ENCODE measurements at regions not wholly inside any gene's neighbourhood (a gene's known extent, or its start where the extent isn't known, plus 50 kb on each side); places are given as distances from the start of the nearest gene placed in this dataset.

DNA sequence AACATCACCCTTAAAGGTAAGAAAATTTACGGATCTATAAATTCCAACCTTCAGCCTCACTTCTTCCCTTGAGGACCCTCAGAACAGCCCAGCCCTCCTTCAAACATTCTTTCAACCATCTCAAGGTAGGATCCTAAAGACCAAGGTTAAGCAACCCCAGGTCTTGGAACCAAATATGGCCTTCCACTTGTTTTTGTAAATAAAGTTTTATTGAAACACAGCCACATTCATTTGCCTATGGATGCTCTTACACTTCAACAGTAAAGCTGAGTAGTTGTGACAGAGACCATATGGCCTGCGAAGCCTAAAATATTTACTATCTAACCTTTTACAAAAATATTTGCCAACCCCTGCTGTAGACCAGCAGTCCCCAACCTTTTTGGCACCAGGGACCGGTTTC is 70.4 kb upstream of the NTRK3 start:
- no peaks in the 10 kb centered on the region for H3K9me3 ChIP-seq (ENCODE audit: control insufficient read depth, insufficient read depth, low read depth, low read length)
- no peaks in the 10 kb centered on the region for H3K36me3 ChIP-seq (ENCODE audit: control insufficient read depth in 2 of 2, insufficient read depth in 1 of 2, low read length in 2 of 2)
- H3K4me3 ChIP-seq (ENCODE audit: low read depth, low read length): no peak overlapping the region
- H3K27ac ChIP-seq (ENCODE audit: extremely low read depth, low read depth, low read length): no peak overlapping the region
- no peak for TF ChIP-seq ZNF214 (tag by site-specific recombination; IDR thresholded peaks at IDR 0.05; ENCODE audit: borderline replicate concordance)
- TF ChIP-seq ZNF792 (tag by site-specific recombination; IDR thresholded peaks at IDR 0.05): no peak
- TF ChIP-seq, protein P1, sequence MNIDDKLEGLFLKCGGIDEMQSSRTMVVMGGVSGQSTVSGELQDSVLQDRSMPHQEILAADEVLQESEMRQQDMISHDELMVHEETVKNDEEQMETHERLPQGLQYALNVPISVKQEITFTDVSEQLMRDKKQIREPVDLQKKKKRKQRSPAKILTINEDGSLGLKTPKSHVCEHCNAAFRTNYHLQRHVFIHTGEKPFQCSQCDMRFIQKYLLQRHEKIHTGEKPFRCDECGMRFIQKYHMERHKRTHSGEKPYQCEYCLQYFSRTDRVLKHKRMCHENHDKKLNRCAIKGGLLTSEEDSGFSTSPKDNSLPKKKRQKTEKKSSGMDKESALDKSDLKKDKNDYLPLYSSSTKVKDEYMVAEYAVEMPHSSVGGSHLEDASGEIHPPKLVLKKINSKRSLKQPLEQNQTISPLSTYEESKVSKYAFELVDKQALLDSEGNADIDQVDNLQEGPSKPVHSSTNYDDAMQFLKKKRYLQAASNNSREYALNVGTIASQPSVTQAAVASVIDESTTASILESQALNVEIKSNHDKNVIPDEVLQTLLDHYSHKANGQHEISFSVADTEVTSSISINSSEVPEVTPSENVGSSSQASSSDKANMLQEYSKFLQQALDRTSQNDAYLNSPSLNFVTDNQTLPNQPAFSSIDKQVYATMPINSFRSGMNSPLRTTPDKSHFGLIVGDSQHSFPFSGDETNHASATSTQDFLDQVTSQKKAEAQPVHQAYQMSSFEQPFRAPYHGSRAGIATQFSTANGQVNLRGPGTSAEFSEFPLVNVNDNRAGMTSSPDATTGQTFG (tag by site-specific recombination; IDR thresholded peaks at IDR 0.05; ENCODE audit: borderline replicate concordance): no peak
- TF ChIP-seq, protein P2, sequence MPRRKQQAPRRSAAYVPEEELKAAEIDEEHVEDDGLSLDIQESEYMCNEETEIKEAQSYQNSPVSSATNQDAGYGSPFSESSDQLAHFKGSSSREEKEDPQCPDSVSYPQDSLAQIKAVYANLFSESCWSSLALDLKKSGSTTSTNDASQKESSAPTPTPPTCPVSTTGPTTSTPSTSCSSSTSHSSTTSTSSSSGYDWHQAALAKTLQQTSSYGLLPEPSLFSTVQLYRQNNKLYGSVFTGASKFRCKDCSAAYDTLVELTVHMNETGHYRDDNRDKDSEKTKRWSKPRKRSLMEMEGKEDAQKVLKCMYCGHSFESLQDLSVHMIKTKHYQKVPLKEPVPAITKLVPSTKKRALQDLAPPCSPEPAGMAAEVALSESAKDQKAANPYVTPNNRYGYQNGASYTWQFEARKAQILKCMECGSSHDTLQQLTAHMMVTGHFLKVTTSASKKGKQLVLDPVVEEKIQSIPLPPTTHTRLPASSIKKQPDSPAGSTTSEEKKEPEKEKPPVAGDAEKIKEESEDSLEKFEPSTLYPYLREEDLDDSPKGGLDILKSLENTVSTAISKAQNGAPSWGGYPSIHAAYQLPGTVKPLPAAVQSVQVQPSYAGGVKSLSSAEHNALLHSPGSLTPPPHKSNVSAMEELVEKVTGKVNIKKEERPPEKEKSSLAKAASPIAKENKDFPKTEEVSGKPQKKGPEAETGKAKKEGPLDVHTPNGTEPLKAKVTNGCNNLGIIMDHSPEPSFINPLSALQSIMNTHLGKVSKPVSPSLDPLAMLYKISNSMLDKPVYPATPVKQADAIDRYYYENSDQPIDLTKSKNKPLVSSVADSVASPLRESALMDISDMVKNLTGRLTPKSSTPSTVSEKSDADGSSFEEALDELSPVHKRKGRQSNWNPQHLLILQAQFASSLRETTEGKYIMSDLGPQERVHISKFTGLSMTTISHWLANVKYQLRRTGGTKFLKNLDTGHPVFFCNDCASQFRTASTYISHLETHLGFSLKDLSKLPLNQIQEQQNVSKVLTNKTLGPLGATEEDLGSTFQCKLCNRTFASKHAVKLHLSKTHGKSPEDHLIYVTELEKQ (tag by site-specific recombination; IDR thresholded peaks at IDR 0.05; ENCODE audit: borderline replicate concordance): no peak
- no peak for TF ChIP-seq ZFP37 (tag by site-specific recombination; IDR thresholded peaks at IDR 0.05)
- TF ChIP-seq, protein P3, sequence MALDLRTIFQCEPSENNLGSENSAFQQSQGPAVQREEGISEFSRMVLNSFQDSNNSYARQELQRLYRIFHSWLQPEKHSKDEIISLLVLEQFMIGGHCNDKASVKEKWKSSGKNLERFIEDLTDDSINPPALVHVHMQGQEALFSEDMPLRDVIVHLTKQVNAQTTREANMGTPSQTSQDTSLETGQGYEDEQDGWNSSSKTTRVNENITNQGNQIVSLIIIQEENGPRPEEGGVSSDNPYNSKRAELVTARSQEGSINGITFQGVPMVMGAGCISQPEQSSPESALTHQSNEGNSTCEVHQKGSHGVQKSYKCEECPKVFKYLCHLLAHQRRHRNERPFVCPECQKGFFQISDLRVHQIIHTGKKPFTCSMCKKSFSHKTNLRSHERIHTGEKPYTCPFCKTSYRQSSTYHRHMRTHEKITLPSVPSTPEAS (tag by site-specific recombination; IDR thresholded peaks at IDR 0.05): no peak
- TF ChIP-seq SETDB1 (IDR thresholded peaks at IDR 0.05; ENCODE audit: insufficient read length, low read length): no peak
- TF ChIP-seq YY2 (tag by site-specific recombination; IDR thresholded peaks at IDR 0.05): no peak
- no peak for TF ChIP-seq ZBTB48 (tag by site-specific recombination; IDR thresholded peaks at IDR 0.05)
- TF ChIP-seq ZNF302 (tag by site-specific recombination; IDR thresholded peaks at IDR 0.05; ENCODE audit: low read depth): no peak
- no peak for TF ChIP-seq ZNF155 (tag by site-specific recombination; IDR thresholded peaks at IDR 0.05)
- TF ChIP-seq HOXA7 (CRISPR knock-in tag; IDR thresholded peaks at IDR 0.05; ENCODE audit: borderline replicate concordance): no peak
- no peak for TF ChIP-seq SP3 (tag by site-specific recombination; IDR thresholded peaks at IDR 0.05)
- no peaks in the 10 kb centered on the region for H3K4me1 ChIP-seq (ENCODE audit: control insufficient read depth, insufficient read depth, low read length)
- POLR2A ChIA-PET: no interaction called here
- CTCF ChIA-PET: interaction anchor here (1.3 kb wide), 1 partner anchor 10 kb away, joined by 3 read pairs; no protein-coding TSS in a partner anchor

DNA sequence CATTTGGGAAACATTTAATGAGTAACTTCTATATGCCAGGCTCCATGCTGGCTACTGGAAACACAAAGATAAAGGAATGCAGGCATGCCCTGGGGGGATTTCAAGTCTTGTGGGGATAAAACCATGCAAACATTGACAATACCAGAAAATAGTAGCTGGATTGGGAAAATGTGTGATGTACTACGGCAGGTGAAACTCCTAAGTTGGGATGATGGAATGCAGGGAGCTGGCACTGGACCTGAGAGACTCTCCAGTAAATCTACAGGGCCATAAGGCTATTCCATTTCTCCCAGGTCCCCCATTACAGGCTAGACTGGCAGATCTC is 68.2 kb upstream of the NTRK3 start:
- no peaks in the 10 kb centered on the region for H3K9me3 ChIP-seq (ENCODE audit: control insufficient read depth, insufficient read depth, low read depth, low read length)
- H3K27ac ChIP-seq (ENCODE audit: extremely low read depth, low read depth, low read length): no peak overlapping the region
- ChIA-PET CTCF (no interaction called here), POLR2A (no interaction called here)
- H3K4me3 ChIP-seq (ENCODE audit: low read depth, low read length): no peak overlapping the region
- H3K4me1 ChIP-seq (ENCODE audit: control insufficient read depth, insufficient read depth, low read length): no peaks in the 10 kb centered on the region
- no peaks in the 10 kb centered on the region for H3K36me3 ChIP-seq (ENCODE audit: control insufficient read depth in 2 of 2, insufficient read depth in 1 of 2, low read length in 2 of 2)
- no peak for TF ChIP-seq ZNF548 (tag by site-specific recombination; IDR thresholded peaks at IDR 0.05)
- no peak for TF ChIP-seq SCRT1 (tag by site-specific recombination; IDR thresholded peaks at IDR 0.05; ENCODE audit: borderline replicate concordance)
- no peak for TF ChIP-seq ZNF146 (tag by site-specific recombination; IDR thresholded peaks at IDR 0.05)
- TF ChIP-seq, protein P4, sequence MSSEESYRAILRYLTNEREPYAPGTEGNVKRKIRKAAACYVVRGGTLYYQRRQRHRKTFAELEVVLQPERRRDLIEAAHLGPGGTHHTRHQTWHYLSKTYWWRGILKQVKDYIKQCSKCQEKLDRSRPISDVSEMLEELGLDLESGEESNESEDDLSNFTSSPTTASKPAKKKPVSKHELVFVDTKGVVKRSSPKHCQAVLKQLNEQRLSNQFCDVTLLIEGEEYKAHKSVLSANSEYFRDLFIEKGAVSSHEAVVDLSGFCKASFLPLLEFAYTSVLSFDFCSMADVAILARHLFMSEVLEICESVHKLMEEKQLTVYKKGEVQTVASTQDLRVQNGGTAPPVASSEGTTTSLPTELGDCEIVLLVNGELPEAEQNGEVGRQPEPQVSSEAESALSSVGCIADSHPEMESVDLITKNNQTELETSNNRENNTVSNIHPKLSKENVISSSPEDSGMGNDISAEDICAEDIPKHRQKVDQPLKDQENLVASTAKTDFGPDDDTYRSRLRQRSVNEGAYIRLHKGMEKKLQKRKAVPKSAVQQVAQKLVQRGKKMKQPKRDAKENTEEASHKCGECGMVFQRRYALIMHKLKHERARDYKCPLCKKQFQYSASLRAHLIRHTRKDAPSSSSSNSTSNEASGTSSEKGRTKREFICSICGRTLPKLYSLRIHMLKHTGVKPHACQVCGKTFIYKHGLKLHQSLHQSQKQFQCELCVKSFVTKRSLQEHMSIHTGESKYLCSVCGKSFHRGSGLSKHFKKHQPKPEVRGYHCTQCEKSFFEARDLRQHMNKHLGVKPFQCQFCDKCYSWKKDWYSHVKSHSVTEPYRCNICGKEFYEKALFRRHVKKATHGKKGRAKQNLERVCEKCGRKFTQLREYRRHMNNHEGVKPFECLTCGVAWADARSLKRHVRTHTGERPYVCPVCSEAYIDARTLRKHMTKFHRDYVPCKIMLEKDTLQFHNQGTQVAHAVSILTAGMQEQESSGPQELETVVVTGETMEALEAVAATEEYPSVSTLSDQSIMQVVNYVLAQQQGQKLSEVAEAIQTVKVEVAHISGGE (tag by site-specific recombination; conservative IDR thresholded peaks at IDR 0.05; ENCODE audit: low read depth): no peak
- TF ChIP-seq FEZF1 (tag by site-specific recombination; IDR thresholded peaks at IDR 0.05): no peak
- TF ChIP-seq ZNF155 (tag by site-specific recombination; IDR thresholded peaks at IDR 0.05): no peak
- no peak for TF ChIP-seq ZIC2 (tag by site-specific recombination; IDR thresholded peaks at IDR 0.05)
- no peak for TF ChIP-seq IKZF3 (tag by site-specific recombination; IDR thresholded peaks at IDR 0.05)
- TF ChIP-seq HOXC10 (CRISPR knock-in tag; IDR thresholded peaks at IDR 0.05): no peak
- no peak for TF ChIP-seq ZNF596 (tag by site-specific recombination; IDR thresholded peaks at IDR 0.05)
- TF ChIP-seq ZFP37 (tag by site-specific recombination; IDR thresholded peaks at IDR 0.05): no peak

Data from HEK293 (cell line).